HEK293 (cell line): ENCODE measurements at regions not wholly inside any gene's neighbourhood (a gene's known extent, or its start where the extent isn't known, plus 50 kb on each side); places are given as distances from the start of the nearest gene placed in this dataset.

Source experiments
- CTCF ChIA-PET: fragments of 350-600 bp; formaldehyde crosslinking; extraction: SDS; loops from one replicate; lab custom pipeline; 2021; ENCODE audit warnings: antibody characterized with exemption; lab: Yijun Ruan, JAX
- POLR2A ChIA-PET: fragments of 300-600 bp; formaldehyde crosslinking; extraction: SDS; loops from one replicate; lab custom pipeline; 2020; ENCODE audit warnings: antibody characterized with exemption, inconsistent platforms; lab: Yijun Ruan, JAX
- H3K27ac ChIP-seq: fragments of 200-500 bp; sonication (Bioruptor generic); 2 replicates; pipeline ENCODE4 v1.5.1; 2014; ENCODE audit warnings: low read depth, low read length, control low read depth, inconsistent platforms; ENCODE audit errors: extremely low read depth
- H3K36me3 ChIP-seq, 2 experiments: fragments of 200-500 bp in 1 of 2; sonication (Bioruptor generic) in 1 of 2; 1 replicate in 1 of 2; 2 replicates in 1 of 2; pipeline ENCODE4 v1.5.1; 2014 to 2017; ENCODE audit warnings: inconsistent platforms in 2 of 2, low read length in 2 of 2; ENCODE audit not compliant: control insufficient read depth in 2 of 2, insufficient read depth in 1 of 2
- H3K4me1 ChIP-seq: fragments of 200-500 bp; sonication (Bioruptor generic); 2 replicates; pipeline ENCODE4 v1.5.1; 2014; ENCODE audit warnings: mild to moderate bottlenecking, low read length, inconsistent platforms; ENCODE audit not compliant: control insufficient read depth, insufficient read depth
- H3K4me3 ChIP-seq: 2 replicates; pipeline ENCODE4 v1.5.1; 2011; ENCODE audit warnings: low read depth, mild to moderate bottlenecking, control low read depth, low read length, moderate library complexity
- H3K9me3 ChIP-seq: fragments of 200-500 bp; sonication (Bioruptor generic); 2 replicates; pipeline ENCODE4 v1.5.1; 2014; ENCODE audit warnings: low read depth, low read length, inconsistent platforms; ENCODE audit not compliant: control insufficient read depth, insufficient read depth
- CTCF ChIP-seq: fragments of 450-650 bp; formaldehyde crosslinking; IDR thresholded peaks from 2 replicates; pipeline ENCODE4 v1.5.1; 2016; ENCODE audit warnings: missing biosample characterization, missing genetic modification characterization
- HIC1 ChIP-seq: fragments of 450-650 bp; formaldehyde crosslinking; IDR thresholded peaks from 2 replicates; pipeline ENCODE4 v1.5.1; 2016; ENCODE audit warnings: missing biosample characterization, missing genetic modification characterization
- HOXA7 ChIP-seq: sonication (generic); formaldehyde crosslinking; IDR thresholded peaks from 2 replicates; pipeline ENCODE4 v1.8.1; 2022; ENCODE audit warnings: missing genetic modification reagents, borderline replicate concordance
- PRDM1 ChIP-seq: fragments of 450-650 bp; formaldehyde crosslinking; IDR thresholded peaks from 2 replicates; pipeline ENCODE4; 2016; ENCODE audit warnings: missing biosample characterization, missing genetic modification characterization
- RBAK ChIP-seq: fragments of 450-650 bp; formaldehyde crosslinking; IDR thresholded peaks from 2 replicates; pipeline ENCODE4 v1.5.1; 2016; ENCODE audit warnings: missing biosample characterization, missing genetic modification characterization
- SCRT1 ChIP-seq: fragments of 450-650 bp; formaldehyde crosslinking; IDR thresholded peaks from 2 replicates; pipeline ENCODE4 v1.5.1; 2016; ENCODE audit warnings: missing biosample characterization, missing genetic modification characterization, borderline replicate concordance
- SETDB1 ChIP-seq: IDR thresholded peaks from one replicate; pipeline ENCODE4 v1.6.1; 2017; ENCODE audit warnings: mild to moderate bottlenecking, low read length, moderate library complexity, mixed read lengths; ENCODE audit not compliant: insufficient read length
- YY1 ChIP-seq: fragments of 450-650 bp; formaldehyde crosslinking; IDR thresholded peaks from 2 replicates; pipeline ENCODE4 v1.5.1; 2018; ENCODE audit warnings: missing biosample characterization, missing genetic modification characterization
- ZBTB26 ChIP-seq: fragments of 450-650 bp; formaldehyde crosslinking; optimal IDR thresholded peaks from 2 replicates; pipeline ENCODE3; 2016; ENCODE audit warnings: missing biosample characterization, mild to moderate bottlenecking, missing genetic modification characterization
- ZNF114 ChIP-seq: fragments of 450-650 bp; formaldehyde crosslinking; IDR thresholded peaks from 2 replicates; pipeline ENCODE4 v1.5.0; 2017; ENCODE audit warnings: missing biosample characterization, missing genetic modification characterization
- ZNF138 ChIP-seq: fragments of 450-650 bp; formaldehyde crosslinking; IDR thresholded peaks from 2 replicates; pipeline ENCODE4 v1.5.1; 2016; ENCODE audit warnings: missing biosample characterization, missing genetic modification characterization, borderline replicate concordance
- ZNF223 ChIP-seq: fragments of 450-650 bp; formaldehyde crosslinking; IDR thresholded peaks from 2 replicates; pipeline ENCODE4 v1.5.1; 2016; ENCODE audit warnings: missing biosample characterization, missing genetic modification characterization
- ZNF366 ChIP-seq: fragments of 450-650 bp; formaldehyde crosslinking; conservative IDR thresholded peaks from 2 replicates; pipeline ENCODE4 v1.5.1; 2016; ENCODE audit warnings: missing biosample characterization, missing genetic modification characterization
- ZNF37A ChIP-seq: fragments of 450-650 bp; IDR thresholded peaks from 2 replicates; pipeline ENCODE4 v1.5.1; 2018; ENCODE audit warnings: missing biosample characterization, missing genetic modification characterization
- ZNF426 ChIP-seq: fragments of 450-650 bp; formaldehyde crosslinking; IDR thresholded peaks from 2 replicates; pipeline ENCODE4 v1.5.1; 2017; ENCODE audit warnings: missing biosample characterization, missing genetic modification characterization, mild to moderate bottlenecking, inconsistent platforms, moderate library complexity
- ZNF529 ChIP-seq: fragments of 450-650 bp; formaldehyde crosslinking; IDR thresholded peaks from 2 replicates; pipeline ENCODE4 v1.5.1; 2017; ENCODE audit warnings: missing genetic modification characterization, missing biosample characterization; ENCODE audit not compliant: insufficient replicate concordance
- ZNF530 ChIP-seq: fragments of 450-650 bp; formaldehyde crosslinking; IDR thresholded peaks from 2 replicates; pipeline ENCODE4 v1.5.1; 2016; ENCODE audit warnings: low read depth, missing biosample characterization, missing genetic modification characterization
- ZNF600 ChIP-seq: fragments of 450-650 bp; formaldehyde crosslinking; IDR thresholded peaks from 2 replicates; pipeline ENCODE4 v1.5.1; 2016; ENCODE audit warnings: missing biosample characterization, missing genetic modification characterization
- ZNF610 ChIP-seq: fragments of 450-650 bp; formaldehyde crosslinking; IDR thresholded peaks from 2 replicates; pipeline ENCODE4 v1.5.1; 2016; ENCODE audit warnings: missing biosample characterization, missing genetic modification characterization, borderline replicate concordance
- ZNF626 ChIP-seq: fragments of 450-650 bp; sonication (Bioruptor Pico); formaldehyde crosslinking; IDR thresholded peaks from 2 replicates; pipeline ENCODE4 v1.5.1; 2018; ENCODE audit warnings: missing biosample characterization, missing genetic modification characterization, inconsistent platforms
- ZNF670 ChIP-seq: fragments of 450-650 bp; formaldehyde crosslinking; IDR thresholded peaks from 2 replicates; pipeline ENCODE4 v1.5.1; 2016; ENCODE audit warnings: missing biosample characterization, missing genetic modification characterization, low read depth
- ZNF677 ChIP-seq: fragments of 450-650 bp; IDR thresholded peaks from 2 replicates; pipeline ENCODE4 v1.5.0; 2018; ENCODE audit warnings: missing biosample characterization, mild to moderate bottlenecking, missing genetic modification characterization, moderate library complexity
- ZNF830 ChIP-seq: fragments of 450-650 bp; IDR thresholded peaks from 2 replicates; pipeline ENCODE4 v1.5.0; 2018; ENCODE audit warnings: missing biosample characterization, missing genetic modification characterization, low read depth, mild to moderate bottlenecking, moderate library complexity
- ZSCAN23 ChIP-seq: fragments of 450-650 bp; formaldehyde crosslinking; IDR thresholded peaks from 2 replicates; pipeline ENCODE4 v1.5.1; 2016; ENCODE audit warnings: missing biosample characterization, missing genetic modification characterization
- ZSCAN30 ChIP-seq: fragments of 450-650 bp; IDR thresholded peaks from 2 replicates; pipeline ENCODE4 v1.5.1; 2018; ENCODE audit warnings: missing biosample characterization, mild to moderate bottlenecking, missing genetic modification characterization, moderate library complexity
- TF ChIP-seq, protein P1 (sequence below): fragments of 450-650 bp; formaldehyde crosslinking; IDR thresholded peaks from 2 replicates; pipeline ENCODE4 v1.5.0; 2017; ENCODE audit warnings: missing biosample characterization, missing genetic modification characterization, borderline replicate concordance
- TF ChIP-seq, protein P2 (sequence below): fragments of 450-650 bp; formaldehyde crosslinking; IDR thresholded peaks from 2 replicates; pipeline ENCODE4 v1.5.1; 2016; ENCODE audit warnings: missing biosample characterization, missing genetic modification characterization, low read depth

- no peak overlapping the region for H3K4me3 ChIP-seq
- no peaks in the 10 kb centered on the region for H3K9me3 ChIP-seq
- no peak overlapping the region for H3K27ac ChIP-seq
- CTCF ChIA-PET, result no interaction called here
- TF ChIP-seq ZNF530 (tag by site-specific recombination) (no peak), YY1 (tag by site-specific recombination) (no peak), RBAK (tag by site-specific recombination) (no peak), ZNF830 (tag by site-specific recombination) (no peak), ZNF600 (tag by site-specific recombination) (no peak), ZNF529 (tag by site-specific recombination) (no peak), ZNF426 (no peak), ZNF670 (tag by site-specific recombination) (no peak), ZSCAN30 (tag by site-specific recombination) (no peak), PRDM1 (tag by site-specific recombination) (no peak), ZNF138 (tag by site-specific recombination) (no peak), ZNF677 (tag by site-specific recombination) (no peak), ZNF114 (tag by site-specific recombination) (no peak), ZNF366 (tag by site-specific recombination) (no peak)
- TF ChIP-seq, protein P1, sequence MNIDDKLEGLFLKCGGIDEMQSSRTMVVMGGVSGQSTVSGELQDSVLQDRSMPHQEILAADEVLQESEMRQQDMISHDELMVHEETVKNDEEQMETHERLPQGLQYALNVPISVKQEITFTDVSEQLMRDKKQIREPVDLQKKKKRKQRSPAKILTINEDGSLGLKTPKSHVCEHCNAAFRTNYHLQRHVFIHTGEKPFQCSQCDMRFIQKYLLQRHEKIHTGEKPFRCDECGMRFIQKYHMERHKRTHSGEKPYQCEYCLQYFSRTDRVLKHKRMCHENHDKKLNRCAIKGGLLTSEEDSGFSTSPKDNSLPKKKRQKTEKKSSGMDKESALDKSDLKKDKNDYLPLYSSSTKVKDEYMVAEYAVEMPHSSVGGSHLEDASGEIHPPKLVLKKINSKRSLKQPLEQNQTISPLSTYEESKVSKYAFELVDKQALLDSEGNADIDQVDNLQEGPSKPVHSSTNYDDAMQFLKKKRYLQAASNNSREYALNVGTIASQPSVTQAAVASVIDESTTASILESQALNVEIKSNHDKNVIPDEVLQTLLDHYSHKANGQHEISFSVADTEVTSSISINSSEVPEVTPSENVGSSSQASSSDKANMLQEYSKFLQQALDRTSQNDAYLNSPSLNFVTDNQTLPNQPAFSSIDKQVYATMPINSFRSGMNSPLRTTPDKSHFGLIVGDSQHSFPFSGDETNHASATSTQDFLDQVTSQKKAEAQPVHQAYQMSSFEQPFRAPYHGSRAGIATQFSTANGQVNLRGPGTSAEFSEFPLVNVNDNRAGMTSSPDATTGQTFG, result no peak
- peaks cover 5% of the 10 kb centered on the region; the same call in 1 of the 2 replicates for H3K4me1 ChIP-seq
- no peaks in the 10 kb centered on the region for H3K36me3 ChIP-seq
- POLR2A ChIA-PET, result no interaction called here
Observed at GRCh38 chr21:41689289-41689583, 77.6 kb downstream of the RIPK4 start.

- TF ChIP-seq SETDB1 (no peak), ZNF610 (tag by site-specific recombination) (no peak), HIC1 (tag by site-specific recombination) (no peak), ZSCAN23 (tag by site-specific recombination) (no peak), ZNF626 (tag by site-specific recombination) (no peak), SCRT1 (tag by site-specific recombination) (no peak), HOXA7 (no peak), ZBTB26 (no peak), ZNF37A (tag by site-specific recombination) (no peak), ZNF223 (no peak), CTCF (tag by site-specific recombination) (no peak)
- TF ChIP-seq, protein P2, sequence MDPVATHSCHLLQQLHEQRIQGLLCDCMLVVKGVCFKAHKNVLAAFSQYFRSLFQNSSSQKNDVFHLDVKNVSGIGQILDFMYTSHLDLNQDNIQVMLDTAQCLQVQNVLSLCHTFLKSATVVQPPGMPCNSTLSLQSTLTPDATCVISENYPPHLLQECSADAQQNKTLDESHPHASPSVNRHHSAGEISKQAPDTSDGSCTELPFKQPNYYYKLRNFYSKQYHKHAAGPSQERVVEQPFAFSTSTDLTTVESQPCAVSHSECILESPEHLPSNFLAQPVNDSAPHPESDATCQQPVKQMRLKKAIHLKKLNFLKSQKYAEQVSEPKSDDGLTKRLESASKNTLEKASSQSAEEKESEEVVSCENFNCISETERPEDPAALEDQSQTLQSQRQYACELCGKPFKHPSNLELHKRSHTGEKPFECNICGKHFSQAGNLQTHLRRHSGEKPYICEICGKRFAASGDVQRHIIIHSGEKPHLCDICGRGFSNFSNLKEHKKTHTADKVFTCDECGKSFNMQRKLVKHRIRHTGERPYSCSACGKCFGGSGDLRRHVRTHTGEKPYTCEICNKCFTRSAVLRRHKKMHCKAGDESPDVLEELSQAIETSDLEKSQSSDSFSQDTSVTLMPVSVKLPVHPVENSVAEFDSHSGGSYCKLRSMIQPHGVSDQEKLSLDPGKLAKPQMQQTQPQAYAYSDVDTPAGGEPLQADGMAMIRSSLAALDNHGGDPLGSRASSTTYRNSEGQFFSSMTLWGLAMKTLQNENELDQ (tag by site-specific recombination), result no peak
- TF ChIP-seq, all 188 proteins: peak for 0
- no peaks in the 10 kb centered on the region for H3K36me3 ChIP-seq
- no peaks in the 10 kb centered on the region for H3K9me3 ChIP-seq
- ChIA-PET CTCF (interaction anchor here (0.7 kb wide), 1 partner anchor 156 kb away, joined by 3 read pairs; no protein-coding TSS in a partner anchor), POLR2A (no interaction called here)
- peaks cover 5% of the 10 kb centered on the region; the same call in 1 of the 2 replicates for H3K4me1 ChIP-seq
- H3K27ac ChIP-seq, result no peak overlapping the region
- no peak overlapping the region for H3K4me3 ChIP-seq
Observed at GRCh38 chr21:41687633-41688032, 79.2 kb downstream of the RIPK4 start.
